ENCODE measurements at regions not wholly inside any gene's neighbourhood (a gene's known extent, or its start where the extent isn't known, plus 50 kb on each side); places are given as distances from the start of the nearest gene placed in this dataset.

DNA sequence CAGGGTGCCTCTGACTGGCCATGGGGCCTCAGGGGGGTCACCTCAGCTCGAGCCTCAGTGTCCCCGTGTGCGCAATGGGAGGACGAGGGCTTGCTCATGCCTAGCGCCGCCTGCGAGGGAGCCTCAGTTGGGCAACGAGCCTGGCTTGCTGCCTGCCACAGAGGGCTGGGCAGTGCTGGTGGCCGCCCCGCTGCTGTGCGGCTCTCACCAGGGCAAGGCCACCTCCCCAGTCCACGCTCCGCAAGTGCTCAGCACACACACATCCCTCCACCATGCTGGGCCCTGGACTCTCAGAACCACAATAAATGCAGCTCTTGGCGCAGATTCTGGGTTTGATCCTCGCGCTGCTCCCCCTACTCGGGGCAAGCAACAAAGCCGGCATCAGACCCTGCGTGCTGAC lies 76.2 kb downstream of the ENGASE start:
- CTCF ChIA-PET, result interaction anchor here (0.6 kb wide), 1 partner anchor 89 kb away, joined by 3 read pairs; no protein-coding TSS in a partner anchor
- Mint-ChIP-seq H3K9me3 (ENCODE audit: unreplicated experiment) (no peaks in the 10 kb centered on the region), H3K27ac (ENCODE audit: unreplicated experiment) (no peak overlapping the region), H3K27me3 (ENCODE audit: insufficient read depth, unreplicated experiment) (peaks cover 36% of the 10 kb centered on the region), H3K4me1 (ENCODE audit: low read depth, unreplicated experiment) (no peaks in the 10 kb centered on the region), H3K36me3 (ENCODE audit: insufficient read depth, unreplicated experiment) (no peaks in the 10 kb centered on the region), H3K4me3 (ENCODE audit: unreplicated experiment) (no peak overlapping the region)
- Histone ChIP-seq H3K27me3 (replicated peaks; ENCODE audit: control insufficient read depth, insufficient read depth, low read length) (peaks cover 3% of the 10 kb centered on the region), H3K4me3 (ENCODE audit: low read depth, low read length) (no peak overlapping the region), H3K36me3 (ENCODE audit: control insufficient read depth, insufficient read depth, low read length) (no peaks in the 10 kb centered on the region), H3K4me1 (no peaks in the 10 kb centered on the region), H3K9me3 (no peaks in the 10 kb centered on the region)
- TF ChIP-seq, protein P1, sequence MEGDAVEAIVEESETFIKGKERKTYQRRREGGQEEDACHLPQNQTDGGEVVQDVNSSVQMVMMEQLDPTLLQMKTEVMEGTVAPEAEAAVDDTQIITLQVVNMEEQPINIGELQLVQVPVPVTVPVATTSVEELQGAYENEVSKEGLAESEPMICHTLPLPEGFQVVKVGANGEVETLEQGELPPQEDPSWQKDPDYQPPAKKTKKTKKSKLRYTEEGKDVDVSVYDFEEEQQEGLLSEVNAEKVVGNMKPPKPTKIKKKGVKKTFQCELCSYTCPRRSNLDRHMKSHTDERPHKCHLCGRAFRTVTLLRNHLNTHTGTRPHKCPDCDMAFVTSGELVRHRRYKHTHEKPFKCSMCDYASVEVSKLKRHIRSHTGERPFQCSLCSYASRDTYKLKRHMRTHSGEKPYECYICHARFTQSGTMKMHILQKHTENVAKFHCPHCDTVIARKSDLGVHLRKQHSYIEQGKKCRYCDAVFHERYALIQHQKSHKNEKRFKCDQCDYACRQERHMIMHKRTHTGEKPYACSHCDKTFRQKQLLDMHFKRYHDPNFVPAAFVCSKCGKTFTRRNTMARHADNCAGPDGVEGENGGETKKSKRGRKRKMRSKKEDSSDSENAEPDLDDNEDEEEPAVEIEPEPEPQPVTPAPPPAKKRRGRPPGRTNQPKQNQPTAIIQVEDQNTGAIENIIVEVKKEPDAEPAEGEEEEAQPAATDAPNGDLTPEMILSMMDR (IDR thresholded peaks at IDR 0.05; ENCODE audit: insufficient read depth in 1 of 2, low read depth in 1 of 2, low read length in 1 of 2, severe bottlenecking in 1 of 2, unreplicated experiment in 1 of 2), result no peak
- POLR2A ChIA-PET, result no interaction called here
- intact Hi-C loops (cut with micrococcal nuclease; ENCODE audit: unreplicated experiment), result no loop called here
- DNase-seq, result no peak
- no TSS peak for BruUV-seq (replicated peaks)

GRCh38 chr17:79150035-79150733 lies 75.6 kb downstream of the ENGASE start:
- H3K4me1 ChIP-seq, result no peaks in the 10 kb centered on the region
- Mint-ChIP-seq H3K4me1 (ENCODE audit: low read depth, unreplicated experiment) (no peaks in the 10 kb centered on the region), H3K36me3 (ENCODE audit: insufficient read depth, unreplicated experiment) (no peaks in the 10 kb centered on the region), H3K4me3 (ENCODE audit: unreplicated experiment) (no peak overlapping the region), H3K27me3 (ENCODE audit: insufficient read depth, unreplicated experiment) (peaks cover 35% of the 10 kb centered on the region), H3K9me3 (ENCODE audit: unreplicated experiment) (no peaks in the 10 kb centered on the region), H3K27ac (ENCODE audit: unreplicated experiment) (no peak overlapping the region)
- DNase-seq, result no peak
- intact Hi-C loops (cut with micrococcal nuclease; ENCODE audit: unreplicated experiment), result no loop called here
- no TSS peak for BruUV-seq (replicated peaks)
- H3K9me3 ChIP-seq, result no peaks in the 10 kb centered on the region
- ChIA-PET CTCF (no interaction called here), POLR2A (no interaction called here)
- no peaks in the 10 kb centered on the region for H3K36me3 ChIP-seq (ENCODE audit: control insufficient read depth, insufficient read depth, low read length)
- TF ChIP-seq, protein P1 (IDR thresholded peaks at IDR 0.05; ENCODE audit: insufficient read depth in 1 of 2, low read depth in 1 of 2, low read length in 1 of 2, severe bottlenecking in 1 of 2, unreplicated experiment in 1 of 2), result no peak
- peaks cover 3% of the 10 kb centered on the region for H3K27me3 ChIP-seq (replicated peaks; ENCODE audit: control insufficient read depth, insufficient read depth, low read length)
- no peak overlapping the region for H3K4me3 ChIP-seq (ENCODE audit: low read depth, low read length)

DNA sequence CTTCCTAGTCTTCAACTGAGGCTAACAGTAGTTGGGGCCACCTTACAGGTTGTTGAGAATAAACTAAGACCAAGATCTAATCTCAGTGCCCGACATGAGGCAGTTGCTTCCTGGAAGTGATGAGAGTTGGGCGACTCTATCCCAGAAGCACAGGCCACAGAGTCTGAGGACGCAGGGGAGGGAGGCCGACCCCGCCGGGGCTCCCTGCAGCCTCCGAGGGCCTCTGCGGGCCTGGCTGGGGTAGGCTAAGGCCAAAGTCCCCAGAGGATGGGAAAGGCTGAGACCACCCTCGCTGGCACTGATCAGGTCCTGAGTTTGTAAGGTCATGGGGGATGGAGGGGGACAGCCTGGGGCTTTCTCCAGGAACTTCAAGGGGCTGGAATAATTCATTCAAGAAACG lies 74.0 kb downstream of the ENGASE start:
- Mint-ChIP-seq H3K27ac (ENCODE audit: unreplicated experiment) (no peak overlapping the region), H3K27me3 (ENCODE audit: insufficient read depth, unreplicated experiment) (peaks cover 27% of the 10 kb centered on the region), H3K9me3 (ENCODE audit: unreplicated experiment) (no peaks in the 10 kb centered on the region), H3K36me3 (ENCODE audit: insufficient read depth, unreplicated experiment) (no peaks in the 10 kb centered on the region), H3K4me3 (ENCODE audit: unreplicated experiment) (no peak overlapping the region), H3K4me1 (ENCODE audit: low read depth, unreplicated experiment) (no peaks in the 10 kb centered on the region)
- intact Hi-C loops (cut with micrococcal nuclease; ENCODE audit: unreplicated experiment), result no loop called here
- H3K9me3 ChIP-seq, result no peaks in the 10 kb centered on the region
- no peak for DNase-seq
- CTCF ChIA-PET, result interaction anchor here (0.6 kb wide), 2 partner anchors 55 to 58 kb away, joined by 3 to 5 read pairs; no protein-coding TSS in a partner anchor
- TF ChIP-seq, protein P1 (IDR thresholded peaks at IDR 0.05; ENCODE audit: insufficient read depth in 1 of 2, low read depth in 1 of 2, low read length in 1 of 2, severe bottlenecking in 1 of 2, unreplicated experiment in 1 of 2), result no peak
- BruUV-seq (replicated peaks), result no TSS peak
- no peaks in the 10 kb centered on the region for H3K4me1 ChIP-seq
- H3K36me3 ChIP-seq (ENCODE audit: control insufficient read depth, insufficient read depth, low read length), result no peaks in the 10 kb centered on the region
- POLR2A ChIA-PET, result no interaction called here
- H3K27me3 ChIP-seq (replicated peaks; ENCODE audit: control insufficient read depth, insufficient read depth, low read length), result peaks cover 3% of the 10 kb centered on the region
- H3K4me3 ChIP-seq (ENCODE audit: low read depth, low read length), result no peak overlapping the region

Measured in Caco-2 (cell line).